Lower leg skin (tissue), 4 donors: ENCODE measurements at regions not wholly inside any gene's neighbourhood (a gene's known extent, or its start where the extent isn't known, plus 50 kb on each side); places are given as distances from the start of the nearest gene placed in this dataset.
"Not testable (repeated sequence)": the region's sequence is repeated elsewhere in the genome, so short reads cannot be mapped to it uniquely, and the experiment has no call there.

Experiments used
- DNase-seq, 2 donors: peaks; one replicate each; pipeline ENCODE4 v3.0.0-alpha.2; 2019; ENCODE audit warnings: low spot score in 2 of 2
- H3K4me3 ChIP-seq: fragments of 200-600 bp; sonication (generic); 2 replicates; pipeline ENCODE4 v1.5.1; 2017; ENCODE audit warnings: mild to moderate bottlenecking, low read depth; ENCODE audit not compliant: poor library complexity, severe bottlenecking
- CTCF ChIP-seq, 3 donors: fragments of 450-650 bp; IDR thresholded peaks; one replicate each; pipeline ENCODE4 v1.5.1; 2016; ENCODE audit warnings: antibody characterized with exemption in 3 of 3, mild to moderate bottlenecking in 3 of 3, moderate library complexity in 2 of 3
- POLR2A ChIP-seq, 2 donors: fragments of 450-650 bp; IDR thresholded peaks; one replicate each; pipeline ENCODE4 v1.6.1; 2016 to 2017; ENCODE audit warnings: antibody characterized with exemption in 2 of 2, mild to moderate bottlenecking in 1 of 2, moderate library complexity in 1 of 2
- WGBS, 2 donors: methylation state at CpG; one replicate each; pipeline ENCODE4 v1.1.5; 2018; 5-methylcytosine and 5-hydroxymethylcytosine counted together
- intact Hi-C: fragments of 100-400 bp; cut with DNase I; formaldehyde crosslinking; loops from one replicate; pipeline ENCODE4 v1.15.0; 2023; ENCODE audit warnings: low total_unique reads

- DNase-seq, result no peak
- 75 to 81% methylated on average over 3 of the region's 3 CpGs for WGBS, 2 donors
- intact Hi-C loops, result no loop called here
- no peak overlapping the region for H3K4me3 ChIP-seq
- TF ChIP-seq POLR2A (IDR thresholded peaks at IDR 0.05) (no peak), CTCF (IDR thresholded peaks at IDR 0.05) (no peak)
These were observed 598.9 kb downstream of the RFPL4B start for GRCh38 chr6:112946051-112946450.

- intact Hi-C loops, result no loop called here
- no peak for TF ChIP-seq POLR2A (IDR thresholded peaks at IDR 0.05)
- TF ChIP-seq CTCF (IDR thresholded peaks at IDR 0.05), result no peak
- DNase-seq, result no peak
- no peak overlapping the region for H3K4me3 ChIP-seq
- WGBS, 2 donors, result 82 to 92% methylated on average over 2 of the region's 2 CpGs
These were observed 600.4 kb downstream of the RFPL4B start for GRCh38 chr6:112947507-112947906.

- DNase-seq, result no peak
- no peak overlapping the region for H3K4me3 ChIP-seq
- intact Hi-C loops, result no loop called here
- TF ChIP-seq CTCF (IDR thresholded peaks at IDR 0.05) (no peak), POLR2A (IDR thresholded peaks at IDR 0.05) (no peak)
- 29 to 39% methylated on average over 1 of the region's 1 CpG for WGBS, 2 donors
These were observed 604.7 kb downstream of the RFPL4B start for GRCh38 chr6:112951829-112952228.

GRCh38 chr6:112955743-112956142 is 608.6 kb downstream of the RFPL4B start:
- intact Hi-C loops, DNase-seq, H3K4me3 ChIP-seq: not testable (repeated sequence)
- 97 to 98% methylated on average over 4 of the region's 4 CpGs for WGBS, 2 donors

DNA sequence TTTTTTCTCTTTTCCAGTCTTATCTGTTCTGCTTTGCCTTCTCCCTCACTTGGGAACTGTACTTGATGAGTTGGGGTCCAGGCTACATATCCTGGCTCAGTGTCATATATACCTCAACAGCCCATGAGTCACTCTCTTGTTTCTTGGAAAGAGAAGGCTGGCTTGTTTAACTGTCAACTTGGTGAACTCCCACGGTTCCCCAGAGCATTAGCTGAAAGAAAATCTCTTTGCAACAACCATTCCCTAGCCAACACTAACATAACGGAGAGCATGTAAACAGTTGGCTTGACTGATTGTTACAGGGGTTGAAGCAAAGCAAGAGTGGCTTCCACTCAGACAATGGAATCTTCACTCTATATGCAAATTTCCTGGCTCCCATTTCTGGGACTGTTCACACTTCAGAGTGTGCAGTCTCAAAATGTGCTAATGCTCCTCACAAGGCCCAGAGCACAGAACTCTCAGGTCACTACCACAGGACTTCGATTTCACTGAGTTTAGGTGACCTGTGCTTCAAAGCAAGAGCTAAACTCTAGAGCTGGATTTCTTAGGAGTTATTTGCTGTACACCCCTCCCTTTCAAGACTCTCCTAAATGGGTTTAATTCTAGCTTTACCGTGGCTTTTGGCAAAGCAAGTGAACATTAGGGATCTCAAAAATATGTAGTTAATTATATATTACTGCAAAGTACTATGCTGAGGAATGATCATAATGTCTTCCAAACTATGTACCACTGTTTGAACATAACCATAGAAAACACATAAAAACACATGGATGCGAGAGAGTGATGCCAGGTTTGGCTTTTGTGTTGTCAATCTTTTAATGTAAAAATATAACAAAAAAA is 609.8 kb downstream of the RFPL4B start:
- DNase-seq, result no peak
- 44 to 45% methylated on average over 5 of the region's 5 CpGs for WGBS, 2 donors
- no peak for TF ChIP-seq CTCF (IDR thresholded peaks at IDR 0.05)
- no peak for TF ChIP-seq POLR2A (IDR thresholded peaks at IDR 0.05)

DNA sequence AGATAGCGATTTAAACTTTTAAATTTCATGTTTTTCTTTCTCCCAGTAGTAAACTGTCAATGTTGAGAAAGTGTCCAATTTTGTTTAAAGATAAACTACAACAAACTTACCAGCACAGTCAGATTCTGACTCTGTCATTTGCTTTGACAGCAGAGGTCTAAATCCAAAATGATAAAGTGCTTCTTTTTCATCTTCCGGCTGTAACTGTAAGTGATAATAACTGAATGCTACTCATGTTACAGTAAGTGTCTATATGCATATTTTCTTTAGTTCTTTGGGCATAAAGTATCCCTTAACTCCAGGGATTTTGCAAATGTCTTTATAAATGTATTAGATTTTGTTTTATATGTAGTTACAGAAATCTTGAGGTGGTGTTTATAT is 610.4 kb downstream of the RFPL4B start:
- whole genome bisulfite sequencing, 2 donors, result 83 to 89% methylated on average over 2 of the region's 2 CpGs
- intact Hi-C loops, result no loop called here
- TF ChIP-seq POLR2A (IDR thresholded peaks at IDR 0.05) (no peak), CTCF (IDR thresholded peaks at IDR 0.05) (no peak)
- no peak overlapping the region for H3K4me3 ChIP-seq
- DNase-seq, result no peak

More for the DNA sequence above, 609.8 kb downstream of the RFPL4B start:
- intact Hi-C loops, result no loop called here
- no peak overlapping the region for H3K4me3 ChIP-seq

- H3K4me3 ChIP-seq, DNase-seq, intact Hi-C loops: not testable (repeated sequence)
- WGBS, 2 donors, result 90 to 99% methylated on average over 3 of the region's 3 CpGs
These were observed 613.0 kb downstream of the RFPL4B start for GRCh38 chr6:112960130-112960529.
